Activated T-cell treated with anti-CD3 and anti-CD28 coated beads, Interleukin-2, amount 50 U/mL, for 48 hours (primary cell): ENCODE measurements at regions not wholly inside any gene's neighbourhood (a gene's known extent, or its start where the extent isn't known, plus 50 kb on each side); places are given as distances from the start of the nearest gene placed in this dataset.
"Not testable (repeated sequence)": the region's sequence is repeated elsewhere in the genome, so short reads cannot be mapped to it uniquely, and the experiment has no call there.

ENCODE experiments used
- DNase-seq, 2 experiments: peaks; one replicate each; pipeline ENCODE4 v3.0.0-alpha.2; 2020

DNA sequence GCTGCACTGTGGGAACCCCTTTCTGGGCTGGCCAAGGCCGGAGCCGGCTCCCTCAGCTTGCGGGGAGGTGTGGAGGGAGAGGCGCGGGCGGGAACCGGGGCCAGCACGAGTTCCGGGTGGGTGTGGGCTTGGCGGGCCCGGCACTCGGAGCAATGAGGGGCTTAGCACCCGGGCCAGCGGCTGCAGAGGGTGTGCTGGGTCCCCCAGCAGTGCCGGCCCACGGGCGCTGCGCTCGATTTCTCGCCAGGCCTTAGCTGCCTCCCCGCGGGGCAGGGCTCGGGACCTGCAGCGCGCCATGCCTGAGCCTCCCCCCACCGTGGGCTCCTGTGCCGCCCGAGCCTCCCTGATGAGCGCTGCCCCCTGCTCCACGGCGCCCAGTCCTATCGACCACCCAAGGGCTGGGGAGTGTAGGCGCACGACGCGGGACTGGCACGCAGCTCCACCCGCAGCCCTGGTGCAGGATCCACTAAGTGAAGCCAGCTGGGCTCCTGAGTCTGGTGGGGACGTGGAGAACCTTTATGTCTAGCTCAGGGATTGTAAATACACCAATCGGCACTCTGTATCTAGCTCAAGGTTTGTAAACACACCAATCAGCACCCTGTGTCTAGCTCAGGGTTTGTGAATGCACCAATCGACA is 180.8 kb upstream of the OTX2 start:
- DNase-seq = not testable (repeated sequence)

DNA sequence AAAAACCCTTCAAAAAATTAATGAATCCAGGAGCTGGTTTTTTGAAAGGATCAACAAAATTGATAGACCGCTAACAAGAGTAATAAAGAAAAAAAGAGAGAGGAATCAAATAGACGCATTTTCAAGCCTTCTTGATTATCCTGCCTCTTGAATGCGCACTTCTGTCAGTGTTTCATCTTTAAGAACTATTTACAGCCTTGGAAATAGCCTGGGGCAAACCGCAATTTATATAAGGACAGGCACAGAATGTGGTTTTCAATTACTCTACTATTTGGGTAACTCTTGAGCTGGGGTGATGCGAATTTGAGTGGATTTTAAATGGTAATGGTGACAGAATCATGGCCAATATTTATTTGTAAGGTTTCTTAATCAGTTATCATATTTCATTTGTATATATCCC is 179.1 kb upstream of the OTX2 start:
- no peak for DNase-seq

DNA sequence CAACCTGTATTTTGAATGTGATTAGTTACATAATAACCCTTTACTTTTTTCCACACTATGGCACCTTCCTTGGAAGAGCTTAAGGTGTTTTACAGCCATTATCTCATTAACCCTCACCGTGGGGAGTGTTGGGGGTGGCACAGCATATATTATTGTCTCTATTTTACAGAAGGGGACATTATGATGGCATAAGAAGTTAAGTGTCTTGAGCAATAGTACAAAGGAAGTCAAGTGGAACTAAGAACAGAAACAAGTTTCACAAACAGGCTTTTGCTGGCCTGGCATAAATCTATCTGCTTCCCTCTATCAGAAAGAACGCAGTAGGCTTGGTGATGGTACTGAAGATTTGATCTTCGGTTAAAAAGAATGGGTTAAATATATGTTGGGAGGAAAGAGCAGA is 169.7 kb upstream of the OTX2 start:
- no peak for DNase-seq

DNA sequence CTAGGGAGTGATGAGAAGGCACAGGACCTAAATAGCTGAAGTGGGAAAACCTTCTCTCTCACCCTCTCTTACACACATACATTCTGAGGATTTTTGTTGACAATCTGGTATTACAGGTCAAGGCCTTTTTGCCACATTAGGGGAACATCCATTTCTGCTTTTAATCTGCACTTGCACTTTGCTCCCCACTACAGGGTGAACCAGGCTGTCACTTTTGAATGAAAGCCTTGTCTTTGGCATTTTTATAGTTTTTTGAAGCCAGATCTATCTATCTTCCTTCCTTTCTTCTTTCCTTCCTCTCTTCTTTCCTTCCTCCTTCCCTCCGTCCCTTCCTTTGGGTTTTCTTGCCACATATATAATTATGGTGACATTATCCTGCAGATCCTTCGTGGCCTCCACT is 165.9 kb upstream of the OTX2 start:
- DNase-seq = no peak

DNA sequence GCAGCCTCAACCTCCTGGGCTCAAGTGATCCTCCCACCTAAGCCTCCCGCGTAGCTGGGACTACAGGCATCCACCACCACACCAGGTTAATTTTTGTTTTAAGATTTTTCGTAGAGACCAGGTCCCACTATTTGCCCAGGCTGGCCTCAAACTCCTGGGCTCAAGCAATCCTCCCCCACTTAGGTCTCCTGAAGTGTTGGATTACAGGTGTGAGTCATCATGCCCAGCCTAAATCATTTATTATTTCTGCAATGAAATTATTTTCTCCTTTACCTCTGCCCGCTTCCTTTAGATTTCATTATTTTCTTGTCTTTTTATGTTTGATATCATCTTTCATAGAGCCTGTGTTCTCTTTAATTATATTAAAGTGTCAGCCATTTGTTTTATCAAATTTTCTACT is 165.2 kb upstream of the OTX2 start:
- no peak for DNase-seq

DNA sequence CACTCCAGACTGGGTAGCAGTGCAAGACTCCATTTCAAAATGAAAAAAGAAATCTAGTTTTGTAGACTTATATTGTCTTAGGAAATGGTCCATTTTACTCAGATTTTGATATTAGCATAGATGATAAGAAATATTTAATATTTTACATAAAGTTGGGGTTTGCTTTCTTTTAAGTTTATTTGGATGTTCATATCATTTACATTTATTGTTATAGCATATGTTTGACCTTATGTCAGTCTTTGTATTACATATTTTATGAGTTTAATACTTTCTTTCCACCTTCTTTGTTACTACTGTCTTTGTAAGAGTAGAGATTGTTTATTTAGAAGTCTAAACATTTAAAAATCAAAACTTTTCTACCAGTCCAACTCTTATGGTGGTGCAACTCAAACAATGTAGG is 162.7 kb upstream of the OTX2 start:
- DNase-seq = no peak

DNA sequence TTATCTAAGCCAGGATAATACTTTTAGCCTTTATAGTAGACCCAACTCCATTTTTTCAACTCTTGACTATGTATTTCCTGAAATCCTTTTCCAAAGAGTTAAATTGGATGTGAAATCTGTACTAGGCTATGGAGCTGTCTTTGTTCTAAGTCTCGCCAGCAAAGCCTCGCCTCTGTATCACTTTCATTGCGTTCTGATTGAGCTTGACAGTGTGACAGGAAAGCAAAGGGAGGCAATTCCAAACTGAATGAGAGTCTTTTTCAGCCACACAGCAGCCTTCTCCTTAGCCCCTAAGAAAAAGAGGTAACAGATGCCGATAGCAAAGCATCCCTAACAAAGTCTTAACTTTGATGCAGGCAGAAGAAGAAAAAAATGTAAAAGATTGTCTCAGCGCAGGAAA is 154.6 kb upstream of the OTX2 start:
- no peak for DNase-seq

DNA sequence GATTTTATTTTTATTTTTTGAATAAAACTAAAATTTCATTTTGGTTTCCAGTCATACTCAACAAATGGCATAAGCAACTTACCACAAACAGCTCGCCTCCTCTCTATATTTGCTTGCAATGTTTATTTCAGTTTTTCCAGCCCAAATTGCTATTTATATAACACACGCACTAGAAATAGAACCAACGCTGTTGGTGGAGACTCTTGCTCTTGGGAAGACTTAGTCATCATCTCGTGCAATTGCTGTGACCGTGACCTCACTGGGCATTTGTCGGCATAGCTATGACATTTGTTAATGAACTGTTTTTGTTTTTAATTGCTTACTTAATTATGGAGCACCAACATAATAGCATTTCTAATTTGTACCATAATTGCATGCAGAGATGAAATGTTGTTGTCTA is 153.1 kb upstream of the OTX2 start:
- no peak for DNase-seq

DNA sequence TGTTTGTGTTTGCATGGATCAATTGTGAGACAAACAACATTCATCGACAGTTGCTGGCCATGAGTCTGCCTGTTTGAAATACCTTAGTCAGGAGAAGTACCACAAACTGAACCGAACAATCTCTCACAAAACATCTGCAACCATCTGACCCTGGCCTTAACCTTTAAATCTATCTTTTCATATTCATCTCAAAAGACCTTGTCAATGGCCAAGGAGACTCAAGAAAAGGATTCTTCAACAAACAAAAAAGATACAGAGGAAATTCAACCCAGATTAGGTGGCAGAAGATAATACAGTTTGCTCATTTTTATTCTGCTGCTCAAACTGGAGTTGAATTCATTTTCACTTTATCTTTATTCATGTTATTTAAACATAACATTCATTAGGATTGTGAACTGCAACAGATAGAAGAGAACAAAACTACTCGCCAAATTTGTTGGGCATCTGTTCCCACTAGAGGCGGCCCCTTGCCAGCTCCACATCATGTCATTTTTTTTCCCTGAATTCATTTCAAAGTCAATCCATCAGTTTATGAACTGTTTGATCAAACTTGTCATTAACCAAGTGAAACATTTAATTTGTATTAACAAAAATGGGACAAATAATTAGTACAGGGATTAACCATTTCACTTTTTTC is 152.3 kb upstream of the OTX2 start:
- DNase-seq = no peak

DNA sequence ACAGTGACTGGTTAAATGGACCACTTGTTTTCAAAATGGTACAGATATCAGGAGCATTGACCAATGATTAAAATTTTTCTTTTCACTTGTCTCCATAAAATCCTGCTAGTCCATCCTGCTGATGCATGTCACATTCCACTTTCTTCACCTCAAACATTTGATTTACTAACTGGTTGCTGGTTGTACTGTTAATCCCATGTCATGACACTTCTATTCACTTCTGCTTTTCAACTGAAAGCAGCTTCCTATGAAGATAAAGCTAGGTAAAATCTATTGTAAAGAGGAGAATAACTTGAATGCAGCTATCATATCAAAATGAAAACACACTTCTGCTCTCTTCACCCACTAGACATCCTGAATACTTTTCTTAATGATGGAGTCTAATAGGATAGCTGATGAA is 149.6 kb upstream of the OTX2 start:
- DNase-seq = no peak

DNA sequence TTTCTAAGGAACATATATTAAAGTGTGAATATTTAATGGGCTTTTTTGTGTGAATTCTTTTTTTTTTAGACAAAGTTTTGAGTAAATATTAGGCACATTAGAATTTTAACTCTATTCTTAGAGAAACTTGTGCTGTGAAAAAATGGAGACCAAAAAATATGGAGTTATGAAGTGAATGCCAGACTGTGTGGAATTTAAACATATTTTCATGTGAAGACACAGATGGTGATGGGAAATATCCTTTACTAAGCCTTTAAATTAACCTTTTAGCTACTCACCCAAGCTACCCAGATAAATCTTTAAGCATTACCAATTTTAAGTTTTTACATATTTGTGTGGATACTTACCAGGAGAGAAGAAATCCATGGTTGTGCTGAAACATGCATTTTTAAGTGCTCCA is 148.8 kb upstream of the OTX2 start:
- no peak for DNase-seq

DNA sequence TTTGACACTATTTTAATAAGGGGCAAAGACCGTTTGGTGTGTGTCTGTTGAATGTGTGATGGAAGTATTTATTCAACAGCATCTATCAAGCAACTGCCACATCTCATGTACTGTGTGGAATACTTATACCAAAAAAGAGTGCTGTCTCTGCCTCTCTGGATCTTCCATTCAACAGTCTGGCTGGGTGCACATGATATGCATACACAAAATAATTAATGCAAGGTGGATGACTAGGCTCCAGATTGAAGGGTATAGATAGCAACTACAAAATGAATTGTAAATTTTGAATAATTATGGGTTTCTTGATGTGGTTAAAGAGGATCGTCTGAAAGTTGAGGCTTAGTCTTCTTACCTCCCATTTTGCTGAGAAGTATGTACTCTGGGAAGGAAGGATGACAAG is 145.9 kb upstream of the OTX2 start:
- DNase-seq = no peak

DNA sequence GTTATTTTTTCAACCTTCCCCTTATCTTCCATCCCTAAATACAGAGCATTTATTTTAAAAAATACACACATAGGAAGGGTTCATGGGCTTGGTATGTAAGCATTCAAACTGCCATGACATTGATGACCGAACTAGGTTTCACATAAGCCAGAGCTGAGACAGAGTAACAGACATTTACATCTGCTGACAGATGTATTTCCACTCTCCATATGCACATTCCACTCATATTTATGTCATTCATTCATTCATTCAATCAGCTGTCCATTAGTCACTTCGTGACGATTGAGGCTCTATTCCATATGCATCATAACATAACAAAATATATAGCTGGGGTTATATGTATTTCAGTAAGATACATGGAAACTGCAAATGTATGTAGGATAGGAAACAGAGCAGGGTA is 145.5 kb upstream of the OTX2 start:
- no peak for DNase-seq

DNA sequence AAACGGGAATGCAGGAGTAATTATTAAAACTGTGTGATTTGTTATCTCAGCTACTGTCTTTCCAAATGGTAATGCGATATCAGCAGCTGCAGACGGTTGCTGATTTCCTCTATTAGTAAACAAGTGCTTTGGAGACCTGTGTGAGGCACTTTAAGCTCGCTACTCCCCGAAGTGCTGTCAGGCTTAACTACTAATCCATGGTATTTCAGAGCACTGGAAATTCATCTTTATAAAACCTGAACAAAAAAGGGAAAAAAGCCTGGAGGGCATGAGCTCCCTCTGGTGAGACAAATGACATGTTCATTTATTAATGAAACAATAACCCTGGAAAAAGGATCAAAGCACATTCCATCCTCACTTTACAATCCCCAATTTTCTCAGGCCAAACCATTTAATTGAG is 143.6 kb upstream of the OTX2 start:
- no peak for DNase-seq

DNA sequence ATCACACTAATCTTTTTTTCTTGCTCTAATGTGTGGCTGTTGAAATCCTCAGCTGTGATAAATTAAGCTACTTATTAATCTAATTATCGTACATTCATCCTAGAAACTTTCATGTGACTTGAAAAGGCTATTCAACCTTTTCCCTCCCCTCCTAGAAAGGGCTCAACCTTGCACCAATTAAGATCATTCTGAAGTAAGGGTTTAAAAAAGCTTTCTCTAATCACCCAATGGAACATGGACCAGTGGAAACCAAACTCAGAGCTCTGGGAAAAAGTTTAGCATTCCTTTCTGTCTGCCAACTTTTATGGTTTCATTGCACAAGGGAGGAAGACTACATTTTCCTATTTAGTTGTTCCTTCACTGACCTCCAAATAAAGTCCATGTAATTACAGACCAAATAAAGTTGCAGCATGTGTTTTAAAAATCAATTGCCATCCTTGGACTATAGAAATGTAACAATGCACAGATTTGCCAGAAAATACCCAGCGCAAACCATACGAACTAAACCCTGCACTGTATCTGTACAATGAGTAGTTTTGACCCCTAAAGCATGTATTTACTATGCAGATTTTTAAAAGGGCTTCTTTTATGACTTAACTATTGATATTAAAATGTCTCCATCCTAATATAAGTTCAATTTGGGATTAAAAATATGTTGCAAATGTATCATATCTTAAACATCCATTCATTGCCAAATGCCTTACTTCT is 142.6 kb upstream of the OTX2 start:
- no peak for DNase-seq

DNA sequence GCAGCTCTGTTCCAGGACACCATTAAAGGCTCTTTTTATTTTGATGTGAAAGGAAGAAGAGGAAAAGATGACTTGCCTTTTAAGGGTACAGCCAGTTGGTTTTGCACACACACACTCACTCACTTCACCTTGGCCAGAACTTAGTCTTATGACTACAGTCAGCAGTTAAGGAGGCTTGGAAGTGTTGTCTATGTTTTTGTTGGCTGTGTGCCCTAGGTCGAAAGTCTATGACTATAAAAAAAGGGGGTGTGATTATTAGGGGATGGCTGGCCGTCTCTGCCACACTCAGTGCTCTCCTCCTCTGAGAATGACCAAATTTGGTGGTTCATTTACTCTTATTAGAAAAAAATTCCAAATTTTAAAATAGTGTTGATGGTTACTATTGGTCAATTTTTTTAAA is 139.5 kb upstream of the OTX2 start:
- DNase-seq = no peak

DNA sequence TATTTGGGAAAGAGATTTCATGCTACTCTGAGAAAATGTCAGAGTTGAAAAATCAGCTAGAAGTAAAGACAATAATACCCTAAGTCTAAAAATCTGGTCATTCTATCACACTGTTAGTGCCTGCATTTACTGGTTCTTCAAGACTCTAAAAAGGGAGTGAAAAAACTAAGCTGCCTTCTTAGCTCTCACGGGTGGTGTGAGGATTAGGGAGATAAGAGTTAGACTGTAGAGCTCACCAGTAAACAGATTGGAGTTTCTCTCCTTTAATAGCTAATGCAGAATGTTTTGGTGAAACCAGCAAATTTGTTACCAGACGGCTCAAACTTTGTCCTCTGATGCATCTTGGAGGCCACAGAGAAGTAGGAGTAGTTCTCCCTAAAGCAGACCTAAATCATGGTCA is 135.0 kb upstream of the OTX2 start:
- DNase-seq = no peak

DNA sequence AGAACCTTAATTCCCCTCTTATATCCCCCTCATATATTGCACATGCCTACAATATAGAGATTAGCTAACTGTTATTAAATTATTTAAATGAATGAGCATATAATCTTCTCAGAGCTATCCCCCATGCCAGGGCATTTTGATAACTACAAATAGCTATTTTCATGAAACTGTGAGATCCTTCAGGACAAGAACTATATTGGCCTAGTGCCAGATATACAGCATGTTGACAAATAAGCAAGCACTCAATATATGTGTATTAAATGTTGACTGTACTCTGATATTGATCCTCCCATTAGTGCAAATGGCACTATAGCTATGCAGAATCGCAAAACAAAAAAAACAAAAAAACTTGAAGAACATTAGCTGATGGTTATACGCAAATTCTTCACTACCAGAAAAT is 134.1 kb upstream of the OTX2 start:
- no peak for DNase-seq

DNA sequence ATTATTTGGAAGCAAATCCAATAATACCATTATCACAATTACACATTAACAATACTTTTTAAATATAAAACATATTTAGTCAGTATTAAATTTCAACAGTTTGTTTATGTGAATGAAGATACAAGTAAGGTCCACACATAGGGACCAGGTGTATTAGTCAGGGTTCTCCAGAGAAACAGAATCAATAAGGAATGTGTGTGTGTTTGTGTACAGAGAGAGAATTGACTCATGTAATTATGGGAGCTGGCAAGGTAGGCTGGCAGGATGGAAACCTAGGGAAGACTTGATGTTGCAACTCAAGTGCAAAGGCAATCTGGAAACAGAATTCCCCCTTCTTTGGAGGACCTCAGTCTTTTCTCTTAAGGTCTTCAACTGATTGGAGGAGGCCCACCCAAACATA is 123.2 kb upstream of the OTX2 start:
- DNase-seq = no peak

DNA sequence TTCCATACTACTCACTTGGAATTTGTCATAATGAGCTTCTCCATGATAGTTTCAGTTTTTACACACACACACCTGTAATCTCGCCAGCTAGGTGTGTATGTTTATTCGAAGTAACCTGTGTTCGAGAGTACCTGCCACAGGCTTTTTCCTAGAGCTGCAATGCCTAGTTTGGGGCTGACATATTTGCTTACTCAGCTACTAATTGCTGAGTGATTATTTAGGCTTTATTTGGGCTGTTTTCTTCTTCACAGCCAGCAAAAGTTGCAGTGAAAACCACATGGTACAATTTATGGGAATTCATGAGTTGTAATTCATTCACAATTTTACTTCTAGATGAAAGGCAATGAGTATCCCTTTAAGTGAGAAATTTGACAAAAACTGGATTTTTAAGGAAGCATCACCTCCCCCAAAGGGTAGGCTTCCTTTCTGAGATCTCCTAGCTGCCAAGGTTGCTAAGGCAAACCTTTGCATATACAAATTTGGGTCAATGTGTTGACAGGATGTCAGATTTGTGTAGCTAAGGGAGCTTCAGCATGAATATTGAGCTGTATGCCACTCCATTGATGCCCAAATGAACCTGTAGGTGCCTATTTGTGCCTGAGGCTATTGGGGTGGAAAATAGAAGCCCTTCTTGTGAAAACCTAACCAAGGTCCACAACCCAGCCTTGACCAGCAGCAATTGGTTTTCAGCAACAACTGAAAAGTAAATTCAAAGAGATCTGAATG is 108.7 kb upstream of the OTX2 start:
- no peak for DNase-seq

DNA sequence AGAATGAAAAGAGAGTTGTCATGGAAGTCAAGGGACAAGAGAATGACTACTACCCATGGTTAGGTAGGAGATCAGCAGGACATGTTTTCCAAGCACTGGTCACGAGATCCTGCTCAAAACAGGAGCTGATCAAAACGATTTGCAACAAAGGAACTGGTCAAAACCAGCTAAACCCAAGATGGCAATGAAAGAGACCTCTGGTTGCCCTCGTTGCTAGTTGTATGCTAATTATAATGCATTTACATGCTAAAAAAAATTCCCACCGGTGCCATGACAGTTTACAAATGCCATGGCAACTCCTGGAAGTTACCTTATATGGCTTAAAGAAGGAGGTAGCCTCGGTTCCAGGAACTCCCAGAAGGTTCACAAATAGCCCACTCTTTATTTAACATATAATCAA is 95.0 kb upstream of the OTX2 start:
- DNase-seq = no peak

DNA sequence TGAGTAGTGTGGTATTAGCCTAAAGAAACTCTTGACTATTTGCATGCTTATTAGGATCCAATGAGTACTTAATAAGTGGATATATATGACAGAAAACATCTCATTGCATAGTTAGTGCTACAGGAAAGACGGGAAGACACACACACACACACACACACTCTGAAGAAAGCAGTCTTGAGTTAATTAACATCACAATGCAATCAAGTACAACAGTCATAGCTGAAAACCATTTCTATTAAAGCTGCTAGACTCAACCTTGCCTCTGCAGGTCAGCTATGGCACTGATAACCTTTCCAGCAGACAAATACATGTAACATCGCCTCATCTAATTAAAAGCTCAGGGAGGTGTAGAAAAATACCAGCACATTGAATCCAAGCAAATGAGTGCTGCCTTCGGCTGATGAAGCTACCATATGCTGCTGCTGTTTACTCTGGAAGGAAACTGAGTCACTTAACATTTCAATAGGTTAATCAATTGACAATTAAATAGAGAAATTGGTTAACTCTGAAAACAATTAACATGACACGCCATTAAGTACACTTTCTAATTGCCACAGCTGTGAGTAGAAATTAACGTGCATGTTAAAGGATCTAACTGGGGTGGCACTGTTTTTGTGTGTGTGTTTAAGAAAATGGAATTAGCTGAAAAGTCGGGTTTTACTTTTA is 93.2 kb upstream of the OTX2 start:
- DNase-seq = no peak

DNA sequence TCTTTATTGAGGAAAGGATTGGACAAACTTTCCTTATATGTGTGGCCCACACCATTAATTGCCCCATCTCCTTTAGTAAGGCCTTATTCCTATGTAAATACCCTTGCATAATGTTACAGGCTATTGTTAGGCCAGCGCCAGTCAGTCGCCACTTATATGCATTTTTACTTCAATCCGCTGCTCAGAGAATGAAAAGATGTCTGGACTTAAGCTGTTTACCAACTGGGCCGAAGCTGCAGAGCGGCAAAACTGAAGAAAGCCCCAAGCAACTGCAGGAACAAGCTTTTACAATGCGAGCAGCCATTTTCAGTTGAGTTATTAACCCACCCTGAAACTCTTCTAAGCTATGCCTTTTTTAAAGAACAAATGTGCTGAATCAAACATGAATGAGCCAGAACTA is 92.1 kb upstream of the OTX2 start:
- DNase-seq = no peak

DNA sequence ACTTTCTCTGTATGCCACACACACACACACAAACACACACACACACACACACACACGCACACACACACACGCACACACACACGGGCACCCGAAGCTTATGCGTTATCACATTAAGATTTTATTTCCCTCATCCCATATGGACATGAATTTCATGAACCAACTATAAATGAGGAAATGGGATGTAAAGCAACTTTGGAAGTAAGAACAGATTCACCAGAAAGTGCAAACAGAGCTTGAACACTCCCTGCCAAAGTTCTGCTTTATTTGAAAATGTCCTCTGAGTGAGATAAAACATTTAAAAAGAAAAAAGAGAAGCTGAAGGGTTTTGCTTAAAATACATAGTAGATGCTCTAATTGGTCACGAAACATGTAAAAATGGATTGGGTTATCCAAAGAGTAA is 90.4 kb upstream of the OTX2 start:
- DNase-seq = no peak
